ENCODE measurements at regions not wholly inside any gene's neighbourhood (a gene's known extent, or its start where the extent isn't known, plus 50 kb on each side); places are given as distances from the start of the nearest gene placed in this dataset.
"Not testable (repeated sequence)": the region's sequence is repeated elsewhere in the genome, so short reads cannot be mapped to it uniquely, and the experiment has no call there.

DNA sequence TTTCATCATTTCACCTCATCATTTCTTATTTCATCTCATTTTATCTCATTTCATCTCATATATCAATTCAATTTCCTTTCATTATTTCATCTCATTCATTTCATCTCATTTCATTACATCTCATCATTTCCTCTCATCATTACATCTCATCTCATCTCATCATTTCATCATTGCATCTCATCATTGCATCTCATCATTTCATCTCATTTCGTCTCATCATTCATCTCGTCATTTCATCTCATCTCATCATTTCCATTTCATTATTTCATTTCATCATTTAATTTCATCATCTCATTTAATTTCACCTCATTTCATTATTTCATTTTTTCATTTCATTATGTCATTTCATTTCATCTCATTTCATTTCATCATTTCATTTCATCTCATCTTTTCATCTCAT is 168.5 kb upstream of the FAM72C start:
- H3K9me3 Mint-ChIP-seq; DNase-seq; H3K4me1 ChIP-seq (ENCODE audit: control insufficient read depth, insufficient read depth, low read length); H3K36me3 ChIP-seq (ENCODE audit: control insufficient read depth, insufficient read depth, low read length); H3K9me3 ChIP-seq (ENCODE audit: control insufficient read depth, low read length); H3K27ac ChIP-seq (ENCODE audit: low read depth, low read length); H3K27me3 ChIP-seq (ENCODE audit: control insufficient read depth, insufficient read depth, low read length, poor library complexity, severe bottlenecking); H3K4me3 ChIP-seq (ENCODE audit: low read length); H3K4me1 Mint-ChIP-seq; H3K9ac ChIP-seq (ENCODE audit: extremely low read depth, low read length, poor library complexity, severe bottlenecking); H3K27me3 Mint-ChIP-seq (ENCODE audit: insufficient read depth); H3K4me3 Mint-ChIP-seq; H3K27ac Mint-ChIP-seq; H3K36me3 Mint-ChIP-seq (ENCODE audit: low read depth): not testable (repeated sequence)
- WGBS, 2 experiments (ENCODE audit: insufficient coverage in 1 of 2, insufficient read length in 1 of 2) = no CpG with 5 or more reads among the region's 2 CpGs

DNA sequence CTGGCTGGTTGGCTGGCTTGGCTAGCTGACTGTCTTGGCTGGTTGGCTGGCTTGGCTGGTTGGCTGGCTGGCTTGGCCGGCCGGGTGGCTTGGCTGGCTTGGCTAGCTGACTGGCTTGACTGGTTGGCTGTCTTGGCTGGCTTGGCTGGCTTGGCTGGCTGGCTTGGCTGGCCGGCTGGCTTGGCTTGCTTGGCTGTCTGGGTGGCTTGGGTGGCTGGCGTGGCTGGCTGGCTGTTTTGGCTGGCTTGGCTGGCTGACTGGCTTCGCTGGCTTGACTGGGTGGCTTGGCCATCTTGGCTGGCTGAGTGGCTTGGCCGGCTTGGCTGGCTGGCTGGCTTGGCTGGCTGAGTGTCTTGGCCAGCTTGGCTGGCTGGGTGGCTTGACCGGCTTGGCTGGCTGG is 133.2 kb upstream of the FAM72C start:
- not testable (repeated sequence) for H3K36me3 Mint-ChIP-seq (ENCODE audit: low read depth); H3K36me3 ChIP-seq (ENCODE audit: control insufficient read depth, insufficient read depth, low read length); DNase-seq; H3K9me3 ChIP-seq (ENCODE audit: control insufficient read depth, low read length); H3K9ac ChIP-seq (ENCODE audit: extremely low read depth, low read length, poor library complexity, severe bottlenecking); H3K27ac ChIP-seq (ENCODE audit: low read depth, low read length); H3K27me3 Mint-ChIP-seq (ENCODE audit: insufficient read depth); H3K9me3 Mint-ChIP-seq; H3K4me1 ChIP-seq (ENCODE audit: control insufficient read depth, insufficient read depth, low read length); H3K27ac Mint-ChIP-seq; H3K27me3 ChIP-seq (ENCODE audit: control insufficient read depth, insufficient read depth, low read length, poor library complexity, severe bottlenecking); H3K4me3 ChIP-seq (ENCODE audit: low read length); H3K4me3 Mint-ChIP-seq; H3K4me1 Mint-ChIP-seq
- 50% methylated on average over 2 of the region's 7 CpGs; no CpG with 5 or more reads in 1 of the 2 experiments for WGBS, 2 experiments (ENCODE audit: insufficient coverage in 1 of 2, insufficient read length in 1 of 2)

DNA sequence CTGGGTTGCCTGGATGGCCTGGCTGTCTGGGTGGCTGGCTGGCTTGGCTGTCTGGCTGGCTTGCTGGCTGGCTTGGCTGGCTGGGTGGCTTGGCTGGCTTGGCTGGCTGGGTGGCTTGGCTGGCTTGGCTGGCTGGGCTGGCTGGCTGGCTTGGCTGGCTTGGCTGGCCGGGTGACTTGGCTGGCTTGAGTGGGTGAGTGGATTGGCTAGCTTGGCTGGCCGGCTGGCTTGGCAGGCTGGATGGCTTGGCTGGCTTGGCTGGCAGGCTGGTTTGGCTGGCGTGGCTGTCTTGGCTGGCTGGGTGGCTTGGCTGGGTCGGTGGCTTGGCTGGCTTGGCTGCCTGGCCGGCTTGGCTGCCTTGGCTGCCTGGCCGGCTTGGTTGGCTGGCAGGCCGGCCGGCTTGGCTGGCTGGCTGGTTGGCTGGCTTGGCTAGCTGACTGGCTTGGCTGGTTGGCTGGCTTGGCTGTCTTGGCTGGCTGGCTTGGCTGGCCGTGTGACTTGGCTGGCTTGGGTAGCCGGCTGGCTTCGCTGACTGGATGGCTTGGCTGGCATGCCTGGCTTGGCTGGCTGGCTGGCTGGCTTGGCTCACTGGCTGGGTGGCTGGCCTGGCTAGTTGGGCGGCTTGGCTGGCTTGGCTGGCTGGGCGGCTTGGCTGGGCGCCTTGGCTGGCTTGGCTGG is 132.4 kb upstream of the FAM72C start:
- H3K27me3 Mint-ChIP-seq (ENCODE audit: insufficient read depth); H3K9ac ChIP-seq (ENCODE audit: extremely low read depth, low read length, poor library complexity, severe bottlenecking); H3K36me3 ChIP-seq (ENCODE audit: control insufficient read depth, insufficient read depth, low read length); H3K9me3 Mint-ChIP-seq; H3K4me1 Mint-ChIP-seq; H3K4me3 ChIP-seq (ENCODE audit: low read length); H3K27ac ChIP-seq (ENCODE audit: low read depth, low read length); H3K36me3 Mint-ChIP-seq (ENCODE audit: low read depth); H3K9me3 ChIP-seq (ENCODE audit: control insufficient read depth, low read length); H3K27ac Mint-ChIP-seq; H3K27me3 ChIP-seq (ENCODE audit: control insufficient read depth, insufficient read depth, low read length, poor library complexity, severe bottlenecking); H3K4me1 ChIP-seq (ENCODE audit: control insufficient read depth, insufficient read depth, low read length); H3K4me3 Mint-ChIP-seq: not testable (repeated sequence)
- WGBS, 2 experiments (ENCODE audit: insufficient coverage in 1 of 2, insufficient read length in 1 of 2) = 84 to 85% methylated on average over 14 of the region's 14 CpGs
- peak; percentile 78 for DNase-seq

DNA sequence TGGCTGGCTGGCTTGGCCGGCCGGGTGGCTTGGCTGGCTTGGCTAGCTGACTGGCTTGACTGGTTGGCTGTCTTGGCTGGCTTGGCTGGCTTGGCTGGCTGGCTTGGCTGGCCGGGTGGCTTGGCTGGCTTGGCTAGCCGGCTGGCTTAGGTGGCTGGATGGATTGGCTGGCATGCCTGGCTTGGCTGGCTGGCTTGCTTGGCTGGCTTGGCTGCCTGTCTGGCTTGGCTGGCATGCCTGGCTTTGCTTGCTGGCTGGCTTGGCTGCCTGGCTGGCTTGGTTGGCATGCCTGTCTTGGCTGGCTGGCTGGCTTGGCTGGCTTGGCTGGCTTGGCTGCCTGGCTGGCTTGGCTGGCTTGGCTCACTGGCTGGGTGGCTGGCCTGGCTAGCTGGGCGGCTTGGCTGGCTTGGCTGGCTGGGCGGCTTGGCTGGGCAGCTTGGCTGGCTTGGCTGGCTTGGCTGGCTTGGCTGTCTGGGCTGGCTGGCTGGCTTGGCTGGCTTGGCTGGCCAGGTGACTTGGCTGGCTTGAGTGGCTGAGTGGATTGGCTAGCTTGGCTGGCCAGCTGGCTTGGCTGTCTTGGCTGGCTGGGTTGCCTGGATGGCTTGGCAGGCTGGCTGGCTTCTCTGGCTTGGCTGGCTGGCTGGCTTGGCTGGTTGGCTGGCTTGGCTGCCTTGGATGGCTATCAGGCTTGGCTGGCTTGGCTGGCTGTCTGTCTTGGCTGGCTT is 131.5 kb upstream of the FAM72C start:
- WGBS, 2 experiments (ENCODE audit: insufficient coverage in 1 of 2, insufficient read length in 1 of 2) = 90 to 93% methylated on average over 4 of the region's 6 CpGs
- not testable (repeated sequence) for DNase-seq, H3K4me1 Mint-ChIP-seq

DNA sequence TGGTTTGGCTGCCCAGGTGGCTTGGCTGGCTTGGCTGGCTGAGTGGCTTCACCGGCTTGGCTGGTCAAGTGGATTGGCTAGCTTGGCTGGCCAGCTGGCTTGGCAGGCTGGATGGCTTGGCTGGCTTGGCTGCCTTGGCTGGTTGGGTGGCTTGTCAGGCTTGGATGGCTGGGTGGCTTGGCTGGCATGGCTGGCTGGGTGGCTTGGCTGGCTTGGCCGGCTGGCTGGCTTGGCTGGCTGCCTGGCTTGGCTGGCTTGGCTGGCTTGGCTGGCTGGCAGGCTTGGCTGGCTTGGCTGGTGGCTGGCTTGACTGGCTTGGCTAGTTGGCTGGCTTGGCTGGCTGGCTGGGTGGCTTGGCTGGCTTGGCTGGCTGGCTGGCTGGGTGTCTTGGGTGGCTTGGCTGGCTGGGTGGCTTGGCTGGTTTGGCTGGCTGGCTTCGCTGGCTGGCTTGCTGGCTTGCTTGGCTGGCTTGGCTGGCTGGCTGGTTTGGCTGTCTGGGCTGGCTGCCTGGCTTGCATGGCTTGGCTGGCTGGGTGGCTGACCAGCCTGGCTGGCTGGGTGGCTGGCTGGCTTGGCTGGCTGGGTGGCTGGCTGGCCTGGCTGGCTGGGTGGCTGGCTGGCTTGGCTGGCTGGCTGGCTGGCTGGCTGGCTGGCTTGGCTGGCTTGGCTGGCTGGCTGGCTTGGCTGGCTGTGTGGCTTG is 130.4 kb upstream of the FAM72C start:
- not testable (repeated sequence) for H3K9me3 Mint-ChIP-seq; H3K27ac Mint-ChIP-seq; H3K27me3 Mint-ChIP-seq (ENCODE audit: insufficient read depth); H3K27ac ChIP-seq (ENCODE audit: low read depth, low read length); H3K36me3 Mint-ChIP-seq (ENCODE audit: low read depth); H3K4me3 ChIP-seq (ENCODE audit: low read length); H3K9ac ChIP-seq (ENCODE audit: extremely low read depth, low read length, poor library complexity, severe bottlenecking); H3K4me1 Mint-ChIP-seq; H3K4me1 ChIP-seq (ENCODE audit: control insufficient read depth, insufficient read depth, low read length); H3K27me3 ChIP-seq (ENCODE audit: control insufficient read depth, insufficient read depth, low read length, poor library complexity, severe bottlenecking); H3K36me3 ChIP-seq (ENCODE audit: control insufficient read depth, insufficient read depth, low read length); DNase-seq; H3K4me3 Mint-ChIP-seq; H3K9me3 ChIP-seq (ENCODE audit: control insufficient read depth, low read length)
- WGBS, 2 experiments (ENCODE audit: insufficient coverage in 1 of 2, insufficient read length in 1 of 2) = 78 to 85% methylated on average over 3 of the region's 3 CpGs

More for the DNA sequence above, 131.5 kb upstream of the FAM72C start:
- H3K9ac ChIP-seq (ENCODE audit: extremely low read depth, low read length, poor library complexity, severe bottlenecking); H3K27ac Mint-ChIP-seq; H3K9me3 ChIP-seq (ENCODE audit: control insufficient read depth, low read length); H3K36me3 ChIP-seq (ENCODE audit: control insufficient read depth, insufficient read depth, low read length); H3K27ac ChIP-seq (ENCODE audit: low read depth, low read length); H3K27me3 ChIP-seq (ENCODE audit: control insufficient read depth, insufficient read depth, low read length, poor library complexity, severe bottlenecking); H3K27me3 Mint-ChIP-seq (ENCODE audit: insufficient read depth); H3K36me3 Mint-ChIP-seq (ENCODE audit: low read depth); H3K9me3 Mint-ChIP-seq; H3K4me3 Mint-ChIP-seq; H3K4me1 ChIP-seq (ENCODE audit: control insufficient read depth, insufficient read depth, low read length); H3K4me3 ChIP-seq (ENCODE audit: low read length): not testable (repeated sequence)
